Caco-2 (cell line): ENCODE measurements at regions not wholly inside any gene's neighbourhood (a gene's known extent, or its start where the extent isn't known, plus 50 kb on each side); places are given as distances from the start of the nearest gene placed in this dataset.

ENCODE experiments used
- BruUV-seq: library from RNA; stranded (reverse); fragments of 400-500 nt; replicated peaks from 2 replicates; lab custom pipeline; 2021; lab: Mats Ljungman, UMichigan
- CTCF ChIA-PET: fragments of 300-600 bp; sonication (Branson Sonifier 250); formaldehyde crosslinking; loops from one replicate; lab custom pipeline; 2022; ENCODE audit warnings: antibody characterized with exemption; lab: Charles Lee
- POLR2A ChIA-PET: fragments of 300-600 bp; sonication (Branson Sonifier 250); formaldehyde crosslinking; loops from one replicate; lab custom pipeline; 2022; ENCODE audit warnings: antibody characterized with exemption; lab: Charles Lee
- DNase-seq, 2 experiments: peaks; one replicate each; pipeline versions ENCODE4 v3.0.0 to v3.0.0-alpha.2; 2020 to 2022
- H3K27me3 ChIP-seq: replicated peaks from 2 replicates; pipeline ENCODE4 v1.6.0; 2011; ENCODE audit warnings: low read length; ENCODE audit not compliant: control insufficient read depth, insufficient read depth
- H3K36me3 ChIP-seq: 2 replicates; pipeline ENCODE4 v1.5.1; 2011; ENCODE audit warnings: low read length; ENCODE audit not compliant: control insufficient read depth, insufficient read depth
- H3K4me1 ChIP-seq: fragments of 250-450 bp; sonication (Bioruptor Pico); 2 replicates; pipeline ENCODE4 v1.5.1; 2020; ENCODE audit warnings: mild to moderate bottlenecking
- H3K4me3 ChIP-seq: 2 replicates; pipeline ENCODE4 v1.5.1; 2011; ENCODE audit warnings: low read depth, mild to moderate bottlenecking, control low read depth, low read length
- H3K9me3 ChIP-seq: fragments of 250-450 bp; sonication (Bioruptor Pico); 2 replicates; pipeline ENCODE4 v1.5.1; 2020; ENCODE audit warnings: mild to moderate bottlenecking, moderate library complexity
- H3K27ac Mint-ChIP-seq: one replicate; pipeline ENCODE4 v1.8.0; 2022; ENCODE audit warnings: mixed read lengths; ENCODE audit not compliant: unreplicated experiment
- H3K27me3 Mint-ChIP-seq: one replicate; pipeline ENCODE4 v1.8.0; 2022; ENCODE audit warnings: mixed read lengths; ENCODE audit not compliant: insufficient read depth, unreplicated experiment
- H3K36me3 Mint-ChIP-seq: one replicate; pipeline ENCODE4 v1.8.0; 2022; ENCODE audit warnings: mild to moderate bottlenecking, mixed read lengths; ENCODE audit not compliant: insufficient read depth, unreplicated experiment
- H3K4me1 Mint-ChIP-seq: one replicate; pipeline ENCODE4 v1.8.0; 2022; ENCODE audit warnings: low read depth, mixed read lengths; ENCODE audit not compliant: unreplicated experiment
- H3K4me3 Mint-ChIP-seq: one replicate; pipeline ENCODE4 v1.8.0; 2022; ENCODE audit warnings: mild to moderate bottlenecking, moderate library complexity, mixed read lengths; ENCODE audit not compliant: unreplicated experiment
- H3K9me3 Mint-ChIP-seq: one replicate; pipeline ENCODE4 v1.8.0; 2022; ENCODE audit warnings: mixed read lengths; ENCODE audit not compliant: unreplicated experiment
- intact Hi-C: fragments of 100-400 bp; cut with micrococcal nuclease; formaldehyde crosslinking; loops from one replicate; pipeline ENCODE4 v1.10.0; 2022; ENCODE audit not compliant: unreplicated experiment
- TF ChIP-seq, protein P1 (sequence below), 2 experiments: fragments of 200-600 bp in 1 of 2; IDR thresholded peaks; 1 replicate in 1 of 2; 2 replicates in 1 of 2; pipeline versions ENCODE4 v1.5.1 to v1.8.0; 2011 to 2022; ENCODE audit warnings: antibody characterized with exemption in 1 of 2, control low read depth in 1 of 2, inconsistent platforms in 1 of 2, low read depth in 1 of 2, low read length in 1 of 2, mild to moderate bottlenecking in 1 of 2, moderate library complexity in 1 of 2; ENCODE audit not compliant: insufficient read depth in 1 of 2, severe bottlenecking in 1 of 2, unreplicated experiment in 1 of 2

- Histone ChIP-seq H3K27me3 (no peaks in the 10 kb centered on the region), H3K4me3 (no peak overlapping the region), H3K36me3 (no peaks in the 10 kb centered on the region), H3K4me1 (no peaks in the 10 kb centered on the region), H3K9me3 (no peaks in the 10 kb centered on the region)
- no TSS peak for BruUV-seq
- CTCF ChIA-PET = no interaction called here
- Mint-ChIP-seq H3K4me1 (no peaks in the 10 kb centered on the region), H3K27me3 (peaks cover under 1% of the 10 kb centered on the region), H3K36me3 (no peaks in the 10 kb centered on the region), H3K27ac (no peak overlapping the region), H3K9me3 (peaks cover 22% of the 10 kb centered on the region), H3K4me3 (no peak overlapping the region)
- POLR2A ChIA-PET = no interaction called here
- TF ChIP-seq, protein P1, sequence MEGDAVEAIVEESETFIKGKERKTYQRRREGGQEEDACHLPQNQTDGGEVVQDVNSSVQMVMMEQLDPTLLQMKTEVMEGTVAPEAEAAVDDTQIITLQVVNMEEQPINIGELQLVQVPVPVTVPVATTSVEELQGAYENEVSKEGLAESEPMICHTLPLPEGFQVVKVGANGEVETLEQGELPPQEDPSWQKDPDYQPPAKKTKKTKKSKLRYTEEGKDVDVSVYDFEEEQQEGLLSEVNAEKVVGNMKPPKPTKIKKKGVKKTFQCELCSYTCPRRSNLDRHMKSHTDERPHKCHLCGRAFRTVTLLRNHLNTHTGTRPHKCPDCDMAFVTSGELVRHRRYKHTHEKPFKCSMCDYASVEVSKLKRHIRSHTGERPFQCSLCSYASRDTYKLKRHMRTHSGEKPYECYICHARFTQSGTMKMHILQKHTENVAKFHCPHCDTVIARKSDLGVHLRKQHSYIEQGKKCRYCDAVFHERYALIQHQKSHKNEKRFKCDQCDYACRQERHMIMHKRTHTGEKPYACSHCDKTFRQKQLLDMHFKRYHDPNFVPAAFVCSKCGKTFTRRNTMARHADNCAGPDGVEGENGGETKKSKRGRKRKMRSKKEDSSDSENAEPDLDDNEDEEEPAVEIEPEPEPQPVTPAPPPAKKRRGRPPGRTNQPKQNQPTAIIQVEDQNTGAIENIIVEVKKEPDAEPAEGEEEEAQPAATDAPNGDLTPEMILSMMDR (IDR thresholded peaks at IDR 0.05; ENCODE audit: insufficient read depth in 1 of 2, low read depth in 1 of 2, low read length in 1 of 2, severe bottlenecking in 1 of 2, unreplicated experiment in 1 of 2) = no peak
- no peak for DNase-seq
- intact Hi-C loops = no loop called here
Measured at GRCh38 chr19:30774252-30774766, 402.1 kb downstream of the ZNF536 start.

GRCh38 chr19:30762651-30763050, 390.5 kb downstream of the ZNF536 start:
- no peak overlapping the region for H3K27ac Mint-ChIP-seq
- no peaks in the 10 kb centered on the region for H3K4me1 Mint-ChIP-seq
- no peak overlapping the region for H3K4me3 Mint-ChIP-seq
- H3K9me3 Mint-ChIP-seq = peaks cover 10% of the 10 kb centered on the region
- no peak for DNase-seq
- no peaks in the 10 kb centered on the region for H3K4me1 ChIP-seq
- CTCF ChIA-PET = no interaction called here
- no TSS peak for BruUV-seq
- TF ChIP-seq, protein P1 (IDR thresholded peaks at IDR 0.05; ENCODE audit: insufficient read depth in 1 of 2, low read depth in 1 of 2, low read length in 1 of 2, severe bottlenecking in 1 of 2, unreplicated experiment in 1 of 2) = no peak
- H3K9me3 ChIP-seq = no peaks in the 10 kb centered on the region
- H3K4me3 ChIP-seq = no peak overlapping the region
- POLR2A ChIA-PET = no interaction called here
- no peaks in the 10 kb centered on the region for H3K36me3 ChIP-seq
- no peaks in the 10 kb centered on the region for H3K27me3 ChIP-seq
- intact Hi-C loops = no loop called here
- H3K36me3 Mint-ChIP-seq = no peaks in the 10 kb centered on the region
- peaks cover 3% of the 10 kb centered on the region for H3K27me3 Mint-ChIP-seq

DNA sequence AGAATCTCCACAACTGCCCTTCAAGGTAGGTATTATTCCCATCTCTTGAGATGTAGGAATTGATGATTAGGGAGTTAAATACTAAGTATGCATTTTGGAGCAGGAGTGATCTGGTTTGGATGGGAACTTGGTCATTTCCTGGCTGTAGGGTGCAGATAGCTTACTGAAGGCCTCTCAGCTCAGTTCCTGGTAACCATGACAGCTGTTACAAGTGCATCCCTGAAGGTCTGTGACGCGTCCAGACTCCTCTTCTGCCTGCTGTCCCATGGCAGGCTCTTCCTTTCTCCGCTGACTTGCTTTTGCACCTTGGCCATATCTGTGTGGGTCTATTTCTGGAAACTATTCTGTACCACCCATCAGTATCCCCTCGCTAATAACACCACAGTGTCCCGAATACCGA, 387.8 kb downstream of the ZNF536 start:
- Mint-ChIP-seq H3K4me3 (no peak overlapping the region), H3K27ac (no peak overlapping the region), H3K36me3 (no peaks in the 10 kb centered on the region), H3K4me1 (no peaks in the 10 kb centered on the region), H3K27me3 (peaks cover 3% of the 10 kb centered on the region), H3K9me3 (no peaks in the 10 kb centered on the region)
- TF ChIP-seq, protein P1 (IDR thresholded peaks at IDR 0.05; ENCODE audit: insufficient read depth in 1 of 2, low read depth in 1 of 2, low read length in 1 of 2, severe bottlenecking in 1 of 2, unreplicated experiment in 1 of 2) = no peak
- H3K36me3 ChIP-seq = no peaks in the 10 kb centered on the region
- no peaks in the 10 kb centered on the region for H3K4me1 ChIP-seq
- no TSS peak for BruUV-seq
- intact Hi-C loops = no loop called here
- ChIA-PET POLR2A (no interaction called here), CTCF (no interaction called here)
- no peaks in the 10 kb centered on the region for H3K9me3 ChIP-seq
- no peak for DNase-seq
- no peak overlapping the region for H3K4me3 ChIP-seq
- no peaks in the 10 kb centered on the region for H3K27me3 ChIP-seq
